ENCODE measurements at regions not wholly inside any gene's neighbourhood (a gene's known extent, or its start where the extent isn't known, plus 50 kb on each side); places are given as distances from the start of the nearest gene placed in this dataset.

DNA sequence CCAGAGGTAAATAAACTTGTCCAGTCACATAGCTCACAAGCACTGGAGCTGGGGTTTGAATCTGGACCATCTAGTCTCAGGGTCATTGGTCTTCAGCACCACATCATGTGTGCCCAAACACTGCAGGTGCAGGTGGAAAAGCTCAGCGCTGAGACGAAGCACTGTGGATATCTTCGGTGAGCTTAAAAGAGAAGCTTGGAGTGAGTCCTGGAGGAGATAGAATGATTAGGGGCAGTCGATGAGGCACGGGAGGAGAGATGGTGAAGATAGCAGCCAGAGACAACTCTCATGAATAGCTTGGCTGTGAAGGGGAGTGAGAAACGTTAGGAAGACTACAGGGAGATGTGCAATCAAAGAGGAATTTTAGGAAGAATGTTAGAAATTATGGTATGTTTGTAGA is 389.3 kb downstream of the FGF9 start:
- DNase-seq (ENCODE audit: low spot score) = no peak

DNA sequence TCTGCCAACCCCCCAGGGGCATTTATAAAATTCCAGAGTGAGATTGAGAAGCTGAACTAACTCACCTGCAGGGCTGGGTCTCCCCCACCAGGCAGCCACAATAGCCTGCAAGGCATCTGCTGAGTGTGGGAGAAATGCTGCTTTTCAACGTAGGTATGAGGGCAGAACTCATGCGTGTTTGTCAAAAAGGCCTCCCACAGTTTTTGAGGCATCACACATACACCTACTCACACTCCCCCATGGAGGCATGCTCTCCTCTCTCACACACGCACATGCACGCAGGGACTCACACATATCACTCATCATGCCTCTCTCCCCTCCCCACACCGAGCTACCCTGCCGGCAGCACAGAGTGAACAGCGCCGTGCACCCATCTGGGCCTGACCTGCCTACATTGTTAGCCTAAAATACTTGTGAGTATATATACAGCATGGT is 390.5 kb downstream of the FGF9 start:
- DNase-seq (ENCODE audit: low spot score) = no peak

DNA sequence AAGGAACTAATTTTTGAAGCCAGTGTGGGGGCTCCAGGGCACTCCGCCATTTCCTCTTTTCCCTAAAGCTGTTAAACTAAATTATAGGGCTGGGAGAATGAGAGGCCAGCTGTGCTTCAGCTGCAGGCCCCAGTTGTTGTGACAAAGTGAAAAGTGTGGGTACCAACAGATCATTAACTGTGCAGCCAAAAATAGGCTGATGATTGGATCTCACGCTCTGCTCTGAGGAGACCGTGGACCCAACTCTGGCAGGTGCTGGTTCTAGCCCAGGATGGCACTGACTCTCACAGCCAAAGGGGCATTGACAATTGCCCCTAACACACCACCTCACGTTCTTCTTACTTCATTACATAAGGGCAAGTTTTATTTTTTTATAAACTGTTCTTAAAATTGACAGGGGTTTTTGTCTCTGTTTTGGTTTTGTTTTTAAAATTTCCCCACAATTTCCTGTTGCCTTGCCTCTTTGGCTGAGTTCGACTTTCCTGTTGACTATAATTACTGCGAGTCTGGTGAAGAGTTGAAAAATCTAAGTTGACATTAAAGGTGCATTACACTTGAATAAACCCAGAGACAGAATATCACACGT is 391.0 kb downstream of the FGF9 start:
- no peak for DNase-seq (ENCODE audit: low spot score)

GRCh38 chr13:22062478-22063205 is 391.8 kb downstream of the FGF9 start:
- DNase-seq (ENCODE audit: low spot score) = no peak

DNA sequence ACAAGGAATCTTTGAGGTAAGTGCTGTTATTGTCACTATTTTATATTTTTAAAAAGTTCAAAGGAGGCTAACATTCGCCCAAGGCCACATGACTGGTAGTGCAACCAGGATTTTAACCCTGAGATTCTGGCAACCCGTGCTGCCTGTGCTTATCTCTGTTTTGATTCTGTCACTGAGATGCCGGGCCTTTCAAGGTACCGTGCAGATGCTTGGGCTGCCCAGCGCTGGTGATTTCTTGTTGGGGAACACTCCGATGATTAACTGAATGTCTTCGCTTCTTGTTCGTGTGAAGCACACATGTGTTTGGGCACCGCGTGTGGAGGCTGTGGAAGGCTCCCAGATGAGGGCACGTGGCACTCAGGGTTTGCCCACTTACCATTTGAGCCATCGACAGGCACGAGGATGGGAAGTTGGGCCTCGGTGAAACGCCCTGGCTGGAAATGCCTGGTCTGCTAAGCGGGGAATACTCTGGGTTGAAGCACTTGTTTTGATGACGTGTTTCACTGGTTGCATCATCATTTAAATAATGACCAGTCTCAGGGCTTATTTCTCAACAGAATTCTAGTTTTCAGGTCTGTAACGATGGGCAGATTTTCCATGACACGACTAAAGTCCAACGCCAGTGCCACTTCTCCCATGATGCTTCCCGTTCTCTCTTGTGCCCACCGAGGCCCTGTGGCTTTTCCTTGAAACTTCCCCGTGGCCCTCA is 392.7 kb downstream of the FGF9 start:
- DNase-seq (ENCODE audit: low spot score) = no peak

DNA sequence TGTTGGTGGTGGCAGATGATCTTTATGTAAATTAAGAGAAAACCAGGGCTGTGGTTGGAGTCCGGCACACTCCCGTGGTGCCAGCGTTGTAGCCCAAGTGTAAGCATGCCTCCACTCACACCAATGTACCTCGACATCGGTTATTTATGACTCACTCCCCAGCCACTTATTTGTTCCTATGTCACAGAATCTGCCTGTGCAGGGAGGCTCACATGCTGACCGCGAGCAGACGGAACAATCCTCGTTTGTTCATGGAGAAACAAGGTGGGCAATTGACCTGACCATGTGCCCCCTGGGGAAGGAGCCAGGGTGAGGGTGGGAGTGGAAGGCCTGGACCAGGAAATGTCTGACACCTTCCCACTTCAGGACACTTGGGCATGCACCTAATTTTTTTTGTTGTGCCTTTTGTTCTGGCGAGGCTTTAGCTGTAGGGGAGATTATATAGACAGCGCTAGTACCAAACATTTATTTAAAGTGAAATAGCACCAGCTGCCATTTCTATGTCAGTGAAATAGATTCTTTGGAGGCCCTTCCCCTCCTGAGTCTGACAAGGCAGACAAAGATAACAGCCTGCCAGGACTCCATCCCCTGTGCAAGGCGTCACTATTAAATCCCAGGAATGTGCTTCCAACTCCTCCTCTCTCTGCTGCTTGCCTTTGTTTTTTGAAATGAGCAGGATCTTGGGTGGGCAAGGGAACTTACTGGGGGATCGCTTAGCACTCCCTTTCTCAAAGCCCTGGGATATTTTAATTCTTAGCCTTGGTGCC is 394.2 kb downstream of the FGF9 start:
- DNase-seq (ENCODE audit: low spot score) = no peak

DNA sequence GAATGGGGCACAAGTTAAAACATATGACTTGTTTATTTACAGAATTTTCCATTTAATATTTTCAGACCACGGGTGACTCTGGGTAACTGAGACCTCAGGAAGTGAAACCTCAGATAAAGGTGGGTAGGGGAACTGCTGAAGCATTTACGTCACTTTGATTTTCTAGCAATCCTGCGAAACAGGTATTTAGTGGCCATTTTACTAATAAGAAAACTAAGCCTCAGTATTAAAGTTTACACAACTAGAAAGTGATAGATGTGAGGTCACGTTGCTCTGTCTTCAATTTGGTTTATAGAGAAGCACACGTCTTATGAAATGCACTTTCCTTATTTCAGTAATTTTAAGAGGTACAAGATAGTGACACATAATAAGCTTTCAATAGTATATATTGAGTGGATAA is 402.8 kb downstream of the FGF9 start:
- DNase-seq (ENCODE audit: low spot score) = no peak

- no peak for DNase-seq (ENCODE audit: low spot score)
These were observed 403.5 kb downstream of the FGF9 start for GRCh38 chr13:22074403-22074802.

DNA sequence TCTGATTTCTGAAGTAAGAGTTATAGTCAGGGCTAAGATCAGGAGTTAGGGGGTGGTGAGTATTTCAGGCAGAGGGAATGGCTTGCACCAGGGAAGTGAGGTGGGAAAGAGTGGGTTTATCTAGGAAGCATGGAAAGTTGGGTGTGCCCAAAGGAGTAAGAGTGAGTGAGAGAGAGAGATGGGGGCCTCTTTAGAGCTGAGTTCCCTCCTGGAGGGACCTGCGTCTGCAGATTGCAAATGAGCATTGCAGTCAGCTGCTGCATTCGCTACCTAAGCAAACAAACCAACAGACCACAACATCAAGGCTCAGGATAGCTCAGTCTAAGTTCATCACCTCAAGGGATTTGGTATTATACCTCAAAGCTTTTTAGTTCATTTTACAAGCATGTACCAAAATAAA is 405.8 kb downstream of the FGF9 start:
- no peak for DNase-seq (ENCODE audit: low spot score)

DNA sequence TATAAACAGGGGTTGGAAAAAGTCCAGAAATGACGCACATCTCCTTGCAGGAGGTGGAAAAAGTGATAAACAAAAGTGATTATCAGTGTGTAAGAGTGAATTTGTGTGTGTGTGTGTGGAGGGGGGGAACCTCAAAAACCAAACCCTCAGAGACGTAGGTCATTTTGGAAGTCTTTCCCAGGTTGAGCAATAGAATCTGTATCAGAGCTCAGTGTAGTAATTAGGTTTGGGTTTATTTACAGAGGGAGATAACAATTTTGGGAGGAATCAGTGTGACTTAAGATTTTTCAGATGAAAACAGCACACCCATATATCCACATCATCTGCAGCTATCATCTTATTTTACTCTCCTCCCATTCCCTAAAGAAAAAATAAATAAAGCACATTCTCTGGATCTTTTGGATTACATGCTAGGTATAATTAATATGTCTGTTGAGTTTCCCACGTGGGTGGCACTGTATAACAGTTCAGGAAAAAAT is 406.4 kb downstream of the FGF9 start:
- no peak for DNase-seq (ENCODE audit: low spot score)

- DNase-seq (ENCODE audit: low spot score) = no peak
These were observed 406.9 kb downstream of the FGF9 start for GRCh38 chr13:22077764-22078163.

- DNase-seq (ENCODE audit: low spot score) = no peak
These were observed 409.1 kb downstream of the FGF9 start for GRCh38 chr13:22079961-22080360.

GRCh38 chr13:22080832-22081231 is 410.0 kb downstream of the FGF9 start:
- no peak for DNase-seq (ENCODE audit: low spot score)

DNA sequence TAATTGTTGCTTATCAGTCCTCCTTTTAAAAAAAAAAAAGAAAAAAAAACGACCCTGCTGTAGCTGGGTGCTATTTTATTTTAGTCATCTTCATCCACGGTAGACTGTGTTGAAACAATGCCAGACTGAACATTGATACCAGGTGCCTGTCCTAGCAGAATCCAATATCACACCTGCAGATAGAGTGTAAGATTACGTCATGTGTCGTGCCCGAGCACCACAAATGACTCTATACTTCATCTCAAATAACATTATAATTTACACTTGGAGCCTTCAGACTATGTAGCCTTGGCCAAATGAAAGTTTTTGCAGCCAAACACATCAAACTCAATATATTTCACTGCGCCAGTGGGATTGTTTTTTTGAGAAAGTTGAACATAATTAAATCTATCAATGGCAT is 410.6 kb downstream of the FGF9 start:
- no peak for DNase-seq (ENCODE audit: low spot score)

GRCh38 chr13:22082030-22082429 is 411.2 kb downstream of the FGF9 start:
- DNase-seq (ENCODE audit: low spot score) = no peak

- DNase-seq (ENCODE audit: low spot score) = no peak
These were observed 411.7 kb downstream of the FGF9 start for GRCh38 chr13:22082437-22083100.

- no peak for DNase-seq (ENCODE audit: low spot score)
These were observed 414.1 kb downstream of the FGF9 start for GRCh38 chr13:22085001-22085400.

- DNase-seq (ENCODE audit: low spot score) = no peak
These were observed 415.9 kb downstream of the FGF9 start for GRCh38 chr13:22086597-22087330.

DNA sequence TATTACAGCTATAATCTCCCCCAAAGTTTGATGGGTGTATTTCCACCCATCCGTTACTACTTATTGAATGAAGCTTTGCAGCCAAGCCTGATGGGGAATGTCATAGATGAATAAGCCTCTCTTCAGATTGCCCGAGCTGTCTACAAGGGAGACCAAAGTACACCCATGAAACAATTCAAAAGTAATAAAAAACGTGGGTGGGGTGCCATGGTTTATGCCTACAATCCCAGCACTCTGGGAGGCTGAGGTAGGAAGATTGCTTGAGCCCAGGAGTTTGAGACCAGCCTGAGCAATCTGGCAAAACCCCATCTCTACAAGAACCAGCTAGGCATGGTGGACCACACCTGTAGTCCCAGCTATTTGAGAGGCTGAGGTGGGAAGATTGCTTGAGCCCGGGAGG is 419.2 kb downstream of the FGF9 start:
- DNase-seq (ENCODE audit: low spot score) = no peak

GRCh38 chr13:22091222-22091970 is 420.5 kb downstream of the FGF9 start:
- DNase-seq (ENCODE audit: low spot score) = no peak

GRCh38 chr13:22091971-22092300 is 421.1 kb downstream of the FGF9 start:
- DNase-seq (ENCODE audit: low spot score) = no peak
